ENCODE measurements at regions not wholly inside any gene's neighbourhood (a gene's known extent, or its start where the extent isn't known, plus 50 kb on each side); places are given as distances from the start of the nearest gene placed in this dataset.

DNA sequence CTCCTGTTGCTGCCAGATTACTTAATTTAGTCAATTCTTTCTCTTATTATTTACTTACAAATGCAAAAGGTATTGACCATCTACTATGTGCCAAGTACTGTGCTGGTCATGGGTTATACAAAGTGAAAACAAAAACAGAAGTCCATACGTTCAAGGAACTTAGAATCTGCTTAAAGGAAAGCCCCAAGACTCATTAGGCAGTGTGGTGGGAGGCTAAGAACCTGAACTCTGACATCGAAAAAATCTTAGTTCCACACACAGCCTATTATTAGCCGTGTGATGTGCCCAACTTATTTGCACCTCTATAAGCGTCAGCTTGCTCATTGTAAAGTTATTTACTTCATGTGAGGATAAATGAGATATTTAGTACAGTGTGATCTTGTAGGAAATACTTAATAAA lies 227.4 kb upstream of the SORCS1 start:
- Histone ChIP-seq H3K79me2 (replicated peaks; ENCODE audit: insufficient read depth, low read length) (no peaks in the 10 kb centered on the region), H3K36me3 (ENCODE audit: insufficient read depth, low read length) (no peaks in the 10 kb centered on the region), H3K9me3 (ENCODE audit: low read length) (no peaks in the 10 kb centered on the region), H3K9ac (ENCODE audit: low read length) (no peak overlapping the region), H3K27ac (ENCODE audit: low read length) (no peak overlapping the region), H3K27me3 (ENCODE audit: insufficient read depth, low read depth, low read length) (peaks cover 4% of the 10 kb centered on the region), H2AFZ (ENCODE audit: low read depth, low read length) (no peak overlapping the region), H3F3A (ENCODE audit: insufficient read depth, low read length, poor library complexity, severe bottlenecking) (no peaks in the 10 kb centered on the region), H3K4me3 (ENCODE audit: low read length) (no peak overlapping the region), H3K9me2 (ENCODE audit: insufficient read depth, low read length) (no peaks in the 10 kb centered on the region), H3K4me2 (ENCODE audit: low read length) (no peak overlapping the region), H4K20me1 (ENCODE audit: insufficient read depth) (no peaks in the 10 kb centered on the region)
- TF ChIP-seq RAD21 (conservative IDR thresholded peaks at IDR 0.05) (no peak), POLR2AphosphoS5 (IDR thresholded peaks at IDR 0.05) (no peak), EP300 (conservative IDR thresholded peaks at IDR 0.05; ENCODE audit: poor library complexity, severe bottlenecking) (no peak), SMC3 (conservative IDR thresholded peaks at IDR 0.05; ENCODE audit: poor library complexity) (no peak), TAF1 (IDR thresholded peaks at IDR 0.05; ENCODE audit: low read depth) (no peak), MXI1 (conservative IDR thresholded peaks at IDR 0.05; ENCODE audit: poor library complexity, severe bottlenecking) (no peak), EZH2 (IDR thresholded peaks at IDR 0.05; ENCODE audit: borderline replicate concordance, insufficient read depth, low read length, poor library complexity, severe bottlenecking) (no peak)
- TF ChIP-seq, protein P1, sequence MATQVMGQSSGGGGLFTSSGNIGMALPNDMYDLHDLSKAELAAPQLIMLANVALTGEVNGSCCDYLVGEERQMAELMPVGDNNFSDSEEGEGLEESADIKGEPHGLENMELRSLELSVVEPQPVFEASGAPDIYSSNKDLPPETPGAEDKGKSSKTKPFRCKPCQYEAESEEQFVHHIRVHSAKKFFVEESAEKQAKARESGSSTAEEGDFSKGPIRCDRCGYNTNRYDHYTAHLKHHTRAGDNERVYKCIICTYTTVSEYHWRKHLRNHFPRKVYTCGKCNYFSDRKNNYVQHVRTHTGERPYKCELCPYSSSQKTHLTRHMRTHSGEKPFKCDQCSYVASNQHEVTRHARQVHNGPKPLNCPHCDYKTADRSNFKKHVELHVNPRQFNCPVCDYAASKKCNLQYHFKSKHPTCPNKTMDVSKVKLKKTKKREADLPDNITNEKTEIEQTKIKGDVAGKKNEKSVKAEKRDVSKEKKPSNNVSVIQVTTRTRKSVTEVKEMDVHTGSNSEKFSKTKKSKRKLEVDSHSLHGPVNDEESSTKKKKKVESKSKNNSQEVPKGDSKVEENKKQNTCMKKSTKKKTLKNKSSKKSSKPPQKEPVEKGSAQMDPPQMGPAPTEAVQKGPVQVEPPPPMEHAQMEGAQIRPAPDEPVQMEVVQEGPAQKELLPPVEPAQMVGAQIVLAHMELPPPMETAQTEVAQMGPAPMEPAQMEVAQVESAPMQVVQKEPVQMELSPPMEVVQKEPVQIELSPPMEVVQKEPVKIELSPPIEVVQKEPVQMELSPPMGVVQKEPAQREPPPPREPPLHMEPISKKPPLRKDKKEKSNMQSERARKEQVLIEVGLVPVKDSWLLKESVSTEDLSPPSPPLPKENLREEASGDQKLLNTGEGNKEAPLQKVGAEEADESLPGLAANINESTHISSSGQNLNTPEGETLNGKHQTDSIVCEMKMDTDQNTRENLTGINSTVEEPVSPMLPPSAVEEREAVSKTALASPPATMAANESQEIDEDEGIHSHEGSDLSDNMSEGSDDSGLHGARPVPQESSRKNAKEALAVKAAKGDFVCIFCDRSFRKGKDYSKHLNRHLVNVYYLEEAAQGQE (IDR thresholded peaks at IDR 0.05; ENCODE audit: borderline replicate concordance), result no peak
- TF ChIP-seq, protein P2, sequence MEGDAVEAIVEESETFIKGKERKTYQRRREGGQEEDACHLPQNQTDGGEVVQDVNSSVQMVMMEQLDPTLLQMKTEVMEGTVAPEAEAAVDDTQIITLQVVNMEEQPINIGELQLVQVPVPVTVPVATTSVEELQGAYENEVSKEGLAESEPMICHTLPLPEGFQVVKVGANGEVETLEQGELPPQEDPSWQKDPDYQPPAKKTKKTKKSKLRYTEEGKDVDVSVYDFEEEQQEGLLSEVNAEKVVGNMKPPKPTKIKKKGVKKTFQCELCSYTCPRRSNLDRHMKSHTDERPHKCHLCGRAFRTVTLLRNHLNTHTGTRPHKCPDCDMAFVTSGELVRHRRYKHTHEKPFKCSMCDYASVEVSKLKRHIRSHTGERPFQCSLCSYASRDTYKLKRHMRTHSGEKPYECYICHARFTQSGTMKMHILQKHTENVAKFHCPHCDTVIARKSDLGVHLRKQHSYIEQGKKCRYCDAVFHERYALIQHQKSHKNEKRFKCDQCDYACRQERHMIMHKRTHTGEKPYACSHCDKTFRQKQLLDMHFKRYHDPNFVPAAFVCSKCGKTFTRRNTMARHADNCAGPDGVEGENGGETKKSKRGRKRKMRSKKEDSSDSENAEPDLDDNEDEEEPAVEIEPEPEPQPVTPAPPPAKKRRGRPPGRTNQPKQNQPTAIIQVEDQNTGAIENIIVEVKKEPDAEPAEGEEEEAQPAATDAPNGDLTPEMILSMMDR (IDR thresholded peaks at IDR 0.05; ENCODE audit: poor library complexity, severe bottlenecking), result no peak

DNA sequence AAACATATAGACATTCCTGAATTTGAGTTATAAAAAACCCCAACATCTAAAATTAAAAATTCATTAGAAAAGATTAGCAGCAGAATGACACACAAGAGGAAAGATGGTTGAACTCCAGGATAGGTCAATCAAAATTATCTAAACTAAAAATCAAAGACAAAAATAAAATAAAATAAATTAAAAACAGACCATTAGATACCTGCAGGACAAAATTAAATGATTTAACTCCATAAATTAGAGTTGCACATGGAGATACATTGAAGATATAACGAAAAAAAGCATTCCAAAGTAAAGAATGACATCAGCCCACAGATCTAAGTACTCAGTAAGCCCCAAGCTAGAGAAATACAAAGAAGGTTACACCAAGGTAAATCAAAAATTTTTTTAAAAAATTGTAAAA lies 226.1 kb upstream of the SORCS1 start:
- Histone ChIP-seq H3K27me3 (ENCODE audit: insufficient read depth, low read depth, low read length) (peaks cover 4% of the 10 kb centered on the region), H3K4me3 (ENCODE audit: low read length) (no peak overlapping the region), H3K9me3 (ENCODE audit: low read length) (no peaks in the 10 kb centered on the region), H3K79me2 (replicated peaks; ENCODE audit: insufficient read depth, low read length) (no peaks in the 10 kb centered on the region), H3K36me3 (ENCODE audit: insufficient read depth, low read length) (no peaks in the 10 kb centered on the region), H4K20me1 (ENCODE audit: insufficient read depth) (no peaks in the 10 kb centered on the region), H3K4me2 (ENCODE audit: low read length) (no peak overlapping the region), H3K27ac (ENCODE audit: low read length) (no peak overlapping the region), H2AFZ (ENCODE audit: low read depth, low read length) (no peak overlapping the region), H3F3A (ENCODE audit: insufficient read depth, low read length, poor library complexity, severe bottlenecking) (no peaks in the 10 kb centered on the region), H3K9me2 (ENCODE audit: insufficient read depth, low read length) (no peaks in the 10 kb centered on the region), H3K9ac (ENCODE audit: low read length) (no peak overlapping the region)
- TF ChIP-seq EZH2 (IDR thresholded peaks at IDR 0.05; ENCODE audit: borderline replicate concordance, insufficient read depth, low read length, poor library complexity, severe bottlenecking), result no peak
- TF ChIP-seq, protein P1 (IDR thresholded peaks at IDR 0.05; ENCODE audit: borderline replicate concordance), result no peak
- no peak for TF ChIP-seq MXI1 (conservative IDR thresholded peaks at IDR 0.05; ENCODE audit: poor library complexity, severe bottlenecking)
- TF ChIP-seq, protein P2 (IDR thresholded peaks at IDR 0.05; ENCODE audit: poor library complexity, severe bottlenecking), result no peak
- no peak for TF ChIP-seq TAF1 (IDR thresholded peaks at IDR 0.05; ENCODE audit: low read depth)
- TF ChIP-seq SMC3 (conservative IDR thresholded peaks at IDR 0.05; ENCODE audit: poor library complexity), result no peak
- TF ChIP-seq EP300 (conservative IDR thresholded peaks at IDR 0.05; ENCODE audit: poor library complexity, severe bottlenecking), result no peak
